Psoas muscle (tissue), 7 donors: ENCODE measurements at regions not wholly inside any gene's neighbourhood (a gene's known extent, or its start where the extent isn't known, plus 50 kb on each side); places are given as distances from the start of the nearest gene placed in this dataset.
A peak's percentile ranks its signal among the peaks of the same experiment; 100 is the strongest.

Experiments
- ATAC-seq, 4 donors: fragments of 200-7000 bp; cut with Tn5 transposase; one replicate each; pipeline ENCODE4 v1.9.1; 2020; ENCODE audit warnings: moderate library complexity in 3 of 4, mild to moderate bottlenecking in 2 of 4
- DNase-seq, 2 donors: peaks; one replicate each; pipeline ENCODE4 v3.0.0-alpha.2; 2020
- H3K27ac ChIP-seq: fragments of 200-600 bp; one replicate; pipeline ENCODE4 v1.8.0; 2022
- H3K27me3 ChIP-seq, 3 donors: fragments of 200-600 bp in 1 of 3; one replicate each; pipeline versions ENCODE4 v1.6.1 to v1.8.0; 2013 to 2022; ENCODE audit warnings: low read length in 2 of 3, mild to moderate bottlenecking in 2 of 3, moderate library complexity in 1 of 3; ENCODE audit not compliant: insufficient read depth in 3 of 3
- H3K36me3 ChIP-seq, 2 donors: fragments of 200-600 bp in 1 of 2; one replicate each; pipeline versions ENCODE4 v1.6.1 to v1.8.0; 2013 to 2022; ENCODE audit warnings: low read depth in 1 of 2, mild to moderate bottlenecking in 1 of 2, moderate library complexity in 1 of 2; ENCODE audit not compliant: insufficient read depth in 1 of 2
- H3K4me1 ChIP-seq: fragments of 200-600 bp; one replicate; pipeline ENCODE4 v1.8.0; 2022
- H3K4me3 ChIP-seq: fragments of 200-600 bp; one replicate; pipeline ENCODE4 v1.8.0; 2022; ENCODE audit warnings: mild to moderate bottlenecking
- H3K9me3 ChIP-seq: fragments of 200-600 bp; one replicate; pipeline ENCODE4 v1.8.0; 2022
- WGBS, 3 donors: extraction: QIAGEN DNeasy Blood & Tissue Kit; methylation state at CpG; one replicate each; pipeline versions ENCODE4 v1.1.6 to v1.1.7; 2013; 5-methylcytosine and 5-hydroxymethylcytosine counted together
- intact Hi-C, 2 donors: fragments of 100-400 bp; cut with DNase I; formaldehyde crosslinking; loops; one replicate each; pipeline versions ENCODE4 v1.11.0 to v1.14.2; 2022
- TF ChIP-seq, protein P1 (sequence below): fragments of 200-600 bp; IDR thresholded peaks from one replicate; pipeline ENCODE4 v1.8.0; 2022; ENCODE audit warnings: antibody characterized with exemption
- donor health status: healthy with polysubstance abuse.
- donor health status: DM: no; HTN: no; CAD: no; lungs with moderate emphysema.
- donor health status: Bipolar disorder and iron deficiency.
- donor health status: healthy.
- donor health status: DM: yes; HTN: yes; CAD: no.
- donor health status: DM: no; HTN: no; CAD: no.
- donor health status: DM: yes; HTN: yes; CAD: no.

DNA sequence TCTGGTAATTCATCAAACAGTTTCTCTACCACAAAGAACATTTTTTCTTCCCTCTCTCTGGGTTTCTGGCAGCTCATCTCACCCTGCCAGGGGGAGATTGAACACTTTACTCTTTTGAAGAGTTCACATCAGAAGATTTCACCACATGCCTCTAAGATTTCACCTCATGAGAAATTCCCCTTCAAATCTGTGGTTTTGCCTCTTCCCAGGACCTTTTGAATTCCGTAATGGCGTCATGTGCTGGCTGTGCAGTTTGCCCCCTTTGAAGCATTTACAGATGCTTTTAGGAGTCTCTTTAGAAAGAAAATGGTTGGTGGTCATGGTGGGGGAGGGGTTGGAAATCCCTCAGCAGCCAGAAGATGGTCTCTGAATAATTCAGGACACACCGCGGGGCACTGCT, 486.1 kb downstream of the QKI start:
- ATAC-seq (no peak), DNase-seq (no peak)
- Histone ChIP-seq H3K4me1 (no peaks in the 10 kb centered on the region), H3K36me3 (no peaks in the 10 kb centered on the region), H3K4me3 (no peak overlapping the region), H3K9me3 (no peaks in the 10 kb centered on the region), H3K27ac (no peak overlapping the region), H3K27me3 (no peaks in the 10 kb centered on the region)
- intact Hi-C loops = no loop called here
- TF ChIP-seq, protein P1, sequence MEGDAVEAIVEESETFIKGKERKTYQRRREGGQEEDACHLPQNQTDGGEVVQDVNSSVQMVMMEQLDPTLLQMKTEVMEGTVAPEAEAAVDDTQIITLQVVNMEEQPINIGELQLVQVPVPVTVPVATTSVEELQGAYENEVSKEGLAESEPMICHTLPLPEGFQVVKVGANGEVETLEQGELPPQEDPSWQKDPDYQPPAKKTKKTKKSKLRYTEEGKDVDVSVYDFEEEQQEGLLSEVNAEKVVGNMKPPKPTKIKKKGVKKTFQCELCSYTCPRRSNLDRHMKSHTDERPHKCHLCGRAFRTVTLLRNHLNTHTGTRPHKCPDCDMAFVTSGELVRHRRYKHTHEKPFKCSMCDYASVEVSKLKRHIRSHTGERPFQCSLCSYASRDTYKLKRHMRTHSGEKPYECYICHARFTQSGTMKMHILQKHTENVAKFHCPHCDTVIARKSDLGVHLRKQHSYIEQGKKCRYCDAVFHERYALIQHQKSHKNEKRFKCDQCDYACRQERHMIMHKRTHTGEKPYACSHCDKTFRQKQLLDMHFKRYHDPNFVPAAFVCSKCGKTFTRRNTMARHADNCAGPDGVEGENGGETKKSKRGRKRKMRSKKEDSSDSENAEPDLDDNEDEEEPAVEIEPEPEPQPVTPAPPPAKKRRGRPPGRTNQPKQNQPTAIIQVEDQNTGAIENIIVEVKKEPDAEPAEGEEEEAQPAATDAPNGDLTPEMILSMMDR = no peak
- WGBS, 3 donors = 91 to 94% (median 92%) methylated on average over 4 of the region's 4 CpGs

DNA sequence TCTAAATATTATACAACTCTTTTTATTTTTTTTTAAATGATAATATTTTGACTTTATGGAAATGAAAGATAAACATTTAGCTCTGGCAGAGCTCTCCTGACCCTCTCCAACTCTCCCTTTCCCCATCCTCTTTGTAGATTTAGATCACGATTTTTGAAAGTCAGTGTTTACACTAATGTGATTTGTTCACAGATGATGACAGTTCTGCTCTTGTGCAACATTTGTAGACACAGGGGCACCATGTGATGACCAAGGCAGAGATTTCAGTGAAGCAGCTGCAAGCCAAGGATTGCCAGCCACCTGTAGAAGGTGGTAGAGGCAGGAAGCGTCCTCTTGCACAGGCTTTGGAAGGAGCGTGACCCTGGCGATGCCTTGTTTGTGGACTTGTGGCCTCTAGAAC, 483.2 kb downstream of the QKI start:
- H3K4me1 ChIP-seq = no peaks in the 10 kb centered on the region
- no peak overlapping the region for H3K27ac ChIP-seq
- DNase-seq (no peak), ATAC-seq (peak in 1 of 4 donors; percentile 35)
- TF ChIP-seq, protein P1 = no peak
- H3K4me3 ChIP-seq = no peak overlapping the region
- no peaks in the 10 kb centered on the region for H3K36me3 ChIP-seq
- 93 to 96% (median 94%) methylated on average over 4 of the region's 4 CpGs for WGBS, 3 donors
- intact Hi-C loops = no loop called here
- no peaks in the 10 kb centered on the region for H3K27me3 ChIP-seq
- H3K9me3 ChIP-seq = no peaks in the 10 kb centered on the region

DNA sequence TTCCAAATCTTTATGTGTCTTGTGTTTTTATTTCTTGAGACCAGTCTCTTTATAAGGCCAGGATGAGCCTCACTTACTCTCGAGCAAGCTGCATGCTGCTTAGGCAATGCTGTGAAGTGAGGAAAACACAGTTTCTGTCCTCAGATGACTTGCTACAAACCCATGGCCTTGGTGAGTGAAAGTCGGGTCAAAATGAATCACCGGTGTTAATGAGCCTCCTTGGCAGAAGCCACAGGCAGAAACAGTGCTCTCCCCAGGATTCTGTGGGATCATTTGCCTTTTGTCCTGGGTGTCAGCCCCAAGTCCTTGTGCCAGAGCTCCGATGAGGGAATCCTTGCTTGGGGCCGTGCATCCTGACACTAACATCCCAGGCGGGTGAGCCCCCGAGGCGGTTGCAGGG, 482.5 kb downstream of the QKI start:
- H3K9me3 ChIP-seq = no peaks in the 10 kb centered on the region
- H3K4me1 ChIP-seq = no peaks in the 10 kb centered on the region
- peak; percentile 20 to 55 for DNase-seq
- no peak overlapping the region for H3K4me3 ChIP-seq
- TF ChIP-seq, protein P1 = no peak
- H3K27me3 ChIP-seq = no peaks in the 10 kb centered on the region
- intact Hi-C loops = no loop called here
- 52 to 66% (median 59%) methylated on average over 8 of the region's 8 CpGs for WGBS, 3 donors
- no peaks in the 10 kb centered on the region for H3K36me3 ChIP-seq
- ATAC-seq = peak in 3 of 4 donors; percentile 72 to 78 (median 73)
- no peak overlapping the region for H3K27ac ChIP-seq

DNA sequence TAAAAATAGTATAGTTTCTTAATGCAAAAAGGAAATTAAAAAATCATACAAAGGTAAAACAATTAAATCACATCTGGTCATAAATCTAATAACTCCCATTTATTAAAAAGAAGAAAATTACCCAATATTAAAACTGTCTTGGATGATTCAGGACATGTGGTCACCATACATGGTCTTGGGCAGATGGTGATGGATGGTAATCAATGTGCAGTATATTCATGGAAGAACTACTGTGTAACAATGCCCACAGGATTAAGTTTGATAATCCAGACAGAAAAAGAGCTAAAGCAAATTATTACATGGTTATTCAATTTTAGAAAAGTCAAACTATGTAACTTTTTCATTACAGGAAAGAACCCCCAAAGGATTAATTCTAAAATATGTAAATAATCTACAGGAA, 480.6 kb downstream of the QKI start:
- TF ChIP-seq, protein P1 = no peak
- intact Hi-C loops = no loop called here
- H3K4me1 ChIP-seq = no peaks in the 10 kb centered on the region
- no peaks in the 10 kb centered on the region for H3K36me3 ChIP-seq
- no peak overlapping the region for H3K4me3 ChIP-seq
- DNase-seq = no peak
- H3K27ac ChIP-seq = no peak overlapping the region
- ATAC-seq = no peak
- no peaks in the 10 kb centered on the region for H3K27me3 ChIP-seq
- no peaks in the 10 kb centered on the region for H3K9me3 ChIP-seq

DNA sequence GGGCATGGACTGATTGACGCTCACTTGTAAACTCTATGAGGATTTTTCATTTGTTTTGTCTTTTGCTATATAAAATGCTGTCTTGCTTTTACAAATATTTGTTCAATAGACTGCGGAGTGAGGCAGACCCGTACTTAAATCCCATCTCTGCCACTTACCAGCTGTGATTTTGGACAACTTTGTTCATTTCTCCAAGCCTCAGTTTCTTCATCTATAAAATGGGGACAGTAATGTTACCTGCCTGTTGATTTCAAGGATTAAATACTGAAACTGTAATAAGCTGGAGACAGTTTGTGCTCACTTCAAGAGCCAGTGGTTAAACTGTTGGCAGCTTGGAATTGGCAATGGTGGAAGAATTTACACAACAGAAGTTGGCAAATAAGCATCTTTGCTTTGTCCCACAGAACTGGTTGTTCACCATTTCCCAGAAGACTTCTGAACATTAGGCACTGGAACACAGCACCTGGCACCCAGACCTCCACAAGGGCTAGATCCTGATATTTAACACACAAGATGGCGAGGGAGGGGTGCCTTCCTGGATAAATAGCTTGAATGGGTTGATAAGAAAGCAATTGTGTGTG, 479.2 kb downstream of the QKI start:
- no peaks in the 10 kb centered on the region for H3K36me3 ChIP-seq
- 84 to 87% (median 87%) methylated on average over 4 of the region's 4 CpGs for WGBS, 3 donors
- DNase-seq (no peak), ATAC-seq (no peak)
- intact Hi-C loops = no loop called here
- no peaks in the 10 kb centered on the region for H3K4me1 ChIP-seq
- no peak overlapping the region for H3K4me3 ChIP-seq
- no peaks in the 10 kb centered on the region for H3K27me3 ChIP-seq
- peaks cover 1% of the 10 kb centered on the region for H3K9me3 ChIP-seq
- H3K27ac ChIP-seq = no peak overlapping the region
- TF ChIP-seq, protein P1 = no peak
